Amniotic epithelial cell (primary cell): ENCODE measurements at regions not wholly inside any gene's neighbourhood (a gene's known extent, or its start where the extent isn't known, plus 50 kb on each side); places are given as distances from the start of the nearest gene placed in this dataset.
A peak's percentile ranks its signal among the peaks of the same experiment; 100 is the strongest.
"Not testable (repeated sequence)": the region's sequence is repeated elsewhere in the genome, so short reads cannot be mapped to it uniquely, and the experiment has no call there.

Source experiments
- DNase-seq: peaks from one replicate; pipeline ENCODE4 v3.0.0-alpha.2; 2010; ENCODE audit warnings: low read depth

GRCh38 chr2:147416099-147416498 is 428.7 kb upstream of the ACVR2A start:
- peak; percentile 27 for DNase-seq

- DNase-seq: not testable (repeated sequence)
Observed at GRCh38 chr2:147414656-147415055, 430.2 kb upstream of the ACVR2A start.

GRCh38 chr2:147408357-147408756 is 436.5 kb upstream of the ACVR2A start:
- no peak for DNase-seq

GRCh38 chr2:147405651-147406050 is 439.2 kb upstream of the ACVR2A start:
- peak; percentile 5 for DNase-seq

GRCh38 chr2:147398996-147399395 is 445.8 kb upstream of the ACVR2A start:
- peak; percentile 81 for DNase-seq

GRCh38 chr2:147398301-147398700 is 446.5 kb upstream of the ACVR2A start:
- DNase-seq: no peak

GRCh38 chr2:147396890-147397289 is 447.9 kb upstream of the ACVR2A start:
- no peak for DNase-seq

GRCh38 chr2:147394179-147394790 is 450.5 kb upstream of the ACVR2A start:
- no peak for DNase-seq

GRCh38 chr2:147392180-147392579 is 452.6 kb upstream of the ACVR2A start:
- no peak for DNase-seq

GRCh38 chr2:147390475-147390874 is 454.4 kb upstream of the ACVR2A start:
- DNase-seq: peak; percentile 50

GRCh38 chr2:147389218-147389617 is 455.6 kb upstream of the ACVR2A start:
- no peak for DNase-seq

- no peak for DNase-seq
Observed at GRCh38 chr2:147388217-147388616, 456.6 kb upstream of the ACVR2A start.

- no peak for DNase-seq
Observed at GRCh38 chr2:147386284-147386683, 458.5 kb upstream of the ACVR2A start.

GRCh38 chr2:147385600-147385999 is 459.2 kb upstream of the ACVR2A start:
- DNase-seq: no peak

- no peak for DNase-seq
Observed at GRCh38 chr2:147384659-147385058, 460.2 kb upstream of the ACVR2A start.

GRCh38 chr2:147382322-147382948 is 462.4 kb upstream of the ACVR2A start:
- DNase-seq: no peak

- no peak for DNase-seq
Observed at GRCh38 chr2:147378403-147378802, 466.4 kb upstream of the ACVR2A start.

GRCh38 chr2:147375073-147375472 is 469.8 kb upstream of the ACVR2A start:
- DNase-seq: peak; percentile 7

GRCh38 chr2:147374423-147374811 is 470.4 kb upstream of the ACVR2A start:
- no peak for DNase-seq

GRCh38 chr2:147373800-147374422 is 470.9 kb upstream of the ACVR2A start:
- no peak for DNase-seq

GRCh38 chr2:147368306-147368705 is 476.5 kb upstream of the ACVR2A start:
- peak; percentile 58 for DNase-seq

GRCh38 chr2:147366279-147366678 is 478.6 kb upstream of the ACVR2A start:
- DNase-seq: no peak

GRCh38 chr2:147365622-147366021 is 479.2 kb upstream of the ACVR2A start:
- peak; percentile 63 for DNase-seq

GRCh38 chr2:147364597-147364996 is 480.2 kb upstream of the ACVR2A start:
- no peak for DNase-seq
